Right ventricle myocardium inferior (tissue), 1 donor: ENCODE measurements at regions not wholly inside any gene's neighbourhood (a gene's known extent, or its start where the extent isn't known, plus 50 kb on each side); places are given as distances from the start of the nearest gene placed in this dataset.
"Not testable (repeated sequence)": the region's sequence is repeated elsewhere in the genome, so short reads cannot be mapped to it uniquely, and the experiment has no call there.

Source experiments
- ATAC-seq: fragments of 200-7000 bp; cut with Tn5 transposase; one replicate; pipeline ENCODE4 v1.9.1; 2020; ENCODE audit warnings: mild to moderate bottlenecking, moderate library complexity
- DNase-seq: peaks from one replicate; pipeline ENCODE4 v3.0.0; 2021; ENCODE audit errors: missing footprints
- intact Hi-C: fragments of 100-400 bp; cut with DNase I; formaldehyde crosslinking; loops from one replicate; pipeline ENCODE4 v1.11.0; 2022
- donor health status: DM: no; HTN: yes; CAD: no; lungs with severe emphysema.

- intact Hi-C loops, result no loop called here
- no peak for ATAC-seq
- DNase-seq, result no peak
These were observed 115.4 kb upstream of the USP29 start for GRCh38 chr19:57004418-57004817.

- no peak for ATAC-seq
- DNase-seq, result no peak
- intact Hi-C loops, result no loop called here
These were observed 111.4 kb upstream of the USP29 start for GRCh38 chr19:57008432-57008831.

- intact Hi-C loops, result no loop called here
- no peak for DNase-seq
These were observed 109.2 kb upstream of the USP29 start for GRCh38 chr19:57010541-57010940.

GRCh38 chr19:57016076-57016475 is 103.7 kb upstream of the USP29 start:
- no peak for DNase-seq
- ATAC-seq, result no peak
- intact Hi-C loops, result no loop called here

More at GRCh38 chr19:57010541-57010940, 109.2 kb upstream of the USP29 start:
- ATAC-seq, result no peak

- no peak for DNase-seq
- intact Hi-C loops, result no loop called here
- no peak for ATAC-seq
These were observed 103.3 kb upstream of the USP29 start for GRCh38 chr19:57016491-57016890.

GRCh38 chr19:57025491-57025890 is 94.3 kb upstream of the USP29 start:
- ATAC-seq (no peak), DNase-seq (no peak)
- intact Hi-C loops, result no loop called here

- ATAC-seq (no peak), DNase-seq (no peak)
- intact Hi-C loops, result no loop called here
These were observed 93.3 kb upstream of the USP29 start for GRCh38 chr19:57026476-57026875.

- intact Hi-C loops, result no loop called here
- no peak for ATAC-seq
- no peak for DNase-seq
These were observed 92.4 kb upstream of the USP29 start for GRCh38 chr19:57027360-57027759.

- DNase-seq (no peak), ATAC-seq (no peak)
- intact Hi-C loops, result no loop called here
These were observed 90.8 kb upstream of the USP29 start for GRCh38 chr19:57028804-57029525.

GRCh38 chr19:57031106-57031505 is 88.7 kb upstream of the USP29 start:
- intact Hi-C loops, result no loop called here
- DNase-seq, result no peak
- ATAC-seq, result no peak

GRCh38 chr19:57033576-57033975 is 86.2 kb upstream of the USP29 start:
- DNase-seq (no peak), ATAC-seq (no peak)
- intact Hi-C loops, result no loop called here

- intact Hi-C loops, result no loop called here
- no peak for DNase-seq
These were observed 85.2 kb upstream of the USP29 start for GRCh38 chr19:57034544-57034943.

GRCh38 chr19:57035740-57036139 is 84.0 kb upstream of the USP29 start:
- DNase-seq, ATAC-seq, intact Hi-C loops: not testable (repeated sequence)

More at GRCh38 chr19:57034544-57034943, 85.2 kb upstream of the USP29 start:
- ATAC-seq, result no peak

- intact Hi-C loops, result no loop called here
- DNase-seq, result no peak
- ATAC-seq, result no peak
These were observed 82.2 kb upstream of the USP29 start for GRCh38 chr19:57037556-57037955.

GRCh38 chr19:57047743-57048142 is 72.0 kb upstream of the USP29 start:
- DNase-seq (no peak), ATAC-seq (peak; percentile 39)
- intact Hi-C loops, result no loop called here

GRCh38 chr19:57050863-57051262 is 68.9 kb upstream of the USP29 start:
- ATAC-seq (no peak), DNase-seq (no peak)
- intact Hi-C loops, result no loop called here

GRCh38 chr19:57052081-57052480 is 67.7 kb upstream of the USP29 start:
- peak; percentile 76 for ATAC-seq
- intact Hi-C loops, result no loop called here

GRCh38 chr19:57053401-57053800 is 66.4 kb upstream of the USP29 start:
- intact Hi-C loops, result no loop called here
- ATAC-seq (no peak), DNase-seq (no peak)

More at GRCh38 chr19:57052081-57052480, 67.7 kb upstream of the USP29 start:
- no peak for DNase-seq

- no peak for ATAC-seq
- no peak for DNase-seq
- intact Hi-C loops, result no loop called here
These were observed 63.8 kb upstream of the USP29 start for GRCh38 chr19:57055956-57056355.

- ATAC-seq (peak; percentile 86), DNase-seq (peak; percentile 72)
These were observed 62.6 kb upstream of the USP29 start for GRCh38 chr19:57057036-57057686.

More at GRCh38 chr19:57057036-57057686, 62.6 kb upstream of the USP29 start:
- intact Hi-C loops, result no loop called here
